ENCODE measurements at regions not wholly inside any gene's neighbourhood (a gene's known extent, or its start where the extent isn't known, plus 50 kb on each side); places are given as distances from the start of the nearest gene placed in this dataset.

DNA sequence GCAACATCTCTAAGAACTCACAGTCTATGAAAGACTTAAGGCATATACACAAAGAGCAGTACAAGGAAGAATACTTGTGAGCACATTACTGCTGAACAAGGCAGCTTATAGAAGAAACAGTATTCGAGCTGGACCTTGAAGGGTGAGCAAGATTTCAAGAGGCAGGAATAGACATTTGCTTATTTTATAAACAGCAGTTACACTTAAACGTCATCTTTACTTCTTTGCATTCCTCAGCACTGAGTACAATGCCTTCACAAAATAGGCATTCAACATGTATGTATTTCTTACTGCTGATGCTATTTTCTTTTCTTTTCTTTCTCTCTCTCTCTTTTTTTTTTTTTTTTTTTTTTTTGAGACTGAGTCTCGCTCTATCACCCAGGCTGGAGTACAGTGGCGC, 205.8 kb downstream of the ZIC4 start:
- TF ChIP-seq, protein P1, sequence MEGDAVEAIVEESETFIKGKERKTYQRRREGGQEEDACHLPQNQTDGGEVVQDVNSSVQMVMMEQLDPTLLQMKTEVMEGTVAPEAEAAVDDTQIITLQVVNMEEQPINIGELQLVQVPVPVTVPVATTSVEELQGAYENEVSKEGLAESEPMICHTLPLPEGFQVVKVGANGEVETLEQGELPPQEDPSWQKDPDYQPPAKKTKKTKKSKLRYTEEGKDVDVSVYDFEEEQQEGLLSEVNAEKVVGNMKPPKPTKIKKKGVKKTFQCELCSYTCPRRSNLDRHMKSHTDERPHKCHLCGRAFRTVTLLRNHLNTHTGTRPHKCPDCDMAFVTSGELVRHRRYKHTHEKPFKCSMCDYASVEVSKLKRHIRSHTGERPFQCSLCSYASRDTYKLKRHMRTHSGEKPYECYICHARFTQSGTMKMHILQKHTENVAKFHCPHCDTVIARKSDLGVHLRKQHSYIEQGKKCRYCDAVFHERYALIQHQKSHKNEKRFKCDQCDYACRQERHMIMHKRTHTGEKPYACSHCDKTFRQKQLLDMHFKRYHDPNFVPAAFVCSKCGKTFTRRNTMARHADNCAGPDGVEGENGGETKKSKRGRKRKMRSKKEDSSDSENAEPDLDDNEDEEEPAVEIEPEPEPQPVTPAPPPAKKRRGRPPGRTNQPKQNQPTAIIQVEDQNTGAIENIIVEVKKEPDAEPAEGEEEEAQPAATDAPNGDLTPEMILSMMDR (conservative IDR thresholded peaks at IDR 0.05; ENCODE audit: low read depth, low read length): no peak
- no peak for TF ChIP-seq EZH2 (IDR thresholded peaks at IDR 0.05; ENCODE audit: low read length, unreplicated experiment)
